Glutamatergic neuron (in vitro differentiated cells): ENCODE measurements at regions not wholly inside any gene's neighbourhood (a gene's known extent, or its start where the extent isn't known, plus 50 kb on each side); places are given as distances from the start of the nearest gene placed in this dataset.

Experiments
- DNase-seq: peaks from one replicate; pipeline ENCODE4 v3.0.0; 2022
- H3K27ac Mint-ChIP-seq: one replicate; pipeline ENCODE4 v1.8.0; 2020; ENCODE audit warnings: mild to moderate bottlenecking, mixed read lengths, inconsistent platforms; ENCODE audit not compliant: unreplicated experiment
- H3K27me3 Mint-ChIP-seq: one replicate; pipeline ENCODE4 v1.8.0; 2020; ENCODE audit warnings: mild to moderate bottlenecking, moderate library complexity, mixed read lengths, inconsistent platforms; ENCODE audit not compliant: unreplicated experiment
- H3K36me3 Mint-ChIP-seq: one replicate; pipeline ENCODE4 v1.8.0; 2020; ENCODE audit warnings: mild to moderate bottlenecking, mixed read lengths, inconsistent platforms; ENCODE audit not compliant: unreplicated experiment
- H3K4me1 Mint-ChIP-seq: one replicate; pipeline ENCODE4 v1.8.0; 2020; ENCODE audit warnings: mild to moderate bottlenecking, low read depth, mixed read lengths, inconsistent platforms; ENCODE audit not compliant: unreplicated experiment
- H3K4me3 Mint-ChIP-seq: one replicate; pipeline ENCODE4 v1.8.0; 2020; ENCODE audit warnings: mild to moderate bottlenecking, mixed read lengths, inconsistent platforms; ENCODE audit not compliant: unreplicated experiment
- H3K9me3 Mint-ChIP-seq: one replicate; pipeline ENCODE4 v1.8.0; 2020; ENCODE audit warnings: mild to moderate bottlenecking, moderate library complexity, mixed read lengths, inconsistent platforms; ENCODE audit not compliant: unreplicated experiment
- CTCF ChIP-seq: fragments of 200-600 bp; sonication (generic); IDR thresholded peaks from one replicate; pipeline ENCODE4 v1.5.0; 2021; ENCODE audit not compliant: partially characterized antibody, unreplicated experiment

GRCh38 chr6:74280130-74280692 is 584.2 kb downstream of the CD109 start:
- H3K27ac Mint-ChIP-seq, result no peak overlapping the region
- no peak for TF ChIP-seq CTCF
- no peak for DNase-seq

GRCh38 chr6:74277777-74278186 is 581.8 kb downstream of the CD109 start:
- Mint-ChIP-seq H3K4me3 (no peak overlapping the region), H3K4me1 (no peaks in the 10 kb centered on the region), H3K27ac (no peak overlapping the region), H3K27me3 (no peaks in the 10 kb centered on the region), H3K9me3 (peaks cover 2% of the 10 kb centered on the region), H3K36me3 (no peaks in the 10 kb centered on the region)
- no peak for TF ChIP-seq CTCF
- no peak for DNase-seq

More at GRCh38 chr6:74280130-74280692, 584.2 kb downstream of the CD109 start:
- H3K9me3 Mint-ChIP-seq, result peaks cover 2% of the 10 kb centered on the region
- H3K4me3 Mint-ChIP-seq, result no peak overlapping the region
- H3K27me3 Mint-ChIP-seq, result no peaks in the 10 kb centered on the region
- H3K36me3 Mint-ChIP-seq, result no peaks in the 10 kb centered on the region
- H3K4me1 Mint-ChIP-seq, result no peaks in the 10 kb centered on the region

GRCh38 chr6:74273541-74273940 is 577.5 kb downstream of the CD109 start:
- H3K4me3 Mint-ChIP-seq, result no peak overlapping the region
- no peak for DNase-seq
- no peaks in the 10 kb centered on the region for H3K9me3 Mint-ChIP-seq
- no peaks in the 10 kb centered on the region for H3K27me3 Mint-ChIP-seq
- TF ChIP-seq CTCF, result no peak
- no peaks in the 10 kb centered on the region for H3K4me1 Mint-ChIP-seq
- no peak overlapping the region for H3K27ac Mint-ChIP-seq
- H3K36me3 Mint-ChIP-seq, result no peaks in the 10 kb centered on the region

- no peak overlapping the region for H3K4me3 Mint-ChIP-seq
- H3K36me3 Mint-ChIP-seq, result no peaks in the 10 kb centered on the region
- H3K9me3 Mint-ChIP-seq, result no peaks in the 10 kb centered on the region
- H3K27ac Mint-ChIP-seq, result no peak overlapping the region
- no peak for TF ChIP-seq CTCF
- no peaks in the 10 kb centered on the region for H3K4me1 Mint-ChIP-seq
- no peaks in the 10 kb centered on the region for H3K27me3 Mint-ChIP-seq
- no peak for DNase-seq
Measured at GRCh38 chr6:74269600-74269858, 573.5 kb downstream of the CD109 start.

GRCh38 chr6:74268815-74269599 is 573.0 kb downstream of the CD109 start:
- no peaks in the 10 kb centered on the region for H3K9me3 Mint-ChIP-seq
- no peaks in the 10 kb centered on the region for H3K27me3 Mint-ChIP-seq
- H3K27ac Mint-ChIP-seq, result no peak overlapping the region
- DNase-seq, result no peak
- no peaks in the 10 kb centered on the region for H3K36me3 Mint-ChIP-seq
- no peak overlapping the region for H3K4me3 Mint-ChIP-seq
- TF ChIP-seq CTCF, result no peak
- H3K4me1 Mint-ChIP-seq, result no peaks in the 10 kb centered on the region
